Smooth muscle cell (in vitro differentiated cells): ENCODE measurements at regions not wholly inside any gene's neighbourhood (a gene's known extent, or its start where the extent isn't known, plus 50 kb on each side); places are given as distances from the start of the nearest gene placed in this dataset.

Experiments used
- DNase-seq: peaks from one replicate; lab custom pipeline; 2025; ENCODE audit not compliant: unreplicated experiment; lab: John Stamatoyannopoulos, UW
- H2AFZ ChIP-seq: fragments of 200-600 bp; sonication (generic); 2 replicates; pipeline ENCODE4 v1.6.0; 2016; ENCODE audit warnings: antibody characterized with exemption, low read depth, mild to moderate bottlenecking
- H3F3A ChIP-seq: fragments of 200-600 bp; sonication (generic); 2 replicates; pipeline ENCODE4 v1.6.0; 2017; ENCODE audit warnings: antibody characterized with exemption, low read depth
- H3K27ac ChIP-seq: fragments of 200-600 bp; sonication (generic); 2 replicates; pipeline ENCODE4 v1.5.1; 2016; ENCODE audit warnings: low read depth, mild to moderate bottlenecking
- H3K27me3 ChIP-seq: fragments of 200-600 bp; sonication (generic); 2 replicates; pipeline ENCODE4 v1.6.1; 2016; ENCODE audit warnings: low read depth, mild to moderate bottlenecking
- H3K36me3 ChIP-seq: fragments of 200-600 bp; sonication (generic); 2 replicates; pipeline ENCODE4 v1.5.1; 2016; ENCODE audit warnings: low read depth
- H3K4me1 ChIP-seq: fragments of 200-600 bp; sonication (generic); 2 replicates; pipeline ENCODE4 v1.5.1; 2016; ENCODE audit warnings: low read depth
- H3K4me2 ChIP-seq: fragments of 200-600 bp; sonication (generic); 2 replicates; pipeline ENCODE4 v1.6.0; 2016; ENCODE audit warnings: mild to moderate bottlenecking
- H3K4me3 ChIP-seq: fragments of 200-600 bp; sonication (generic); 2 replicates; pipeline ENCODE4 v1.5.1; 2016; ENCODE audit warnings: mild to moderate bottlenecking
- H3K79me2 ChIP-seq: fragments of 200-600 bp; sonication (generic); 2 replicates; pipeline ENCODE4 v1.6.0; 2016; ENCODE audit warnings: low read depth, mild to moderate bottlenecking
- H3K9ac ChIP-seq: fragments of 200-600 bp; sonication (generic); 2 replicates; pipeline ENCODE4 v1.6.0; 2016; ENCODE audit warnings: low read depth
- H3K9me3 ChIP-seq: fragments of 200-600 bp; sonication (generic); replicated peaks from 2 replicates; pipeline ENCODE4 v1.5.1; 2016; ENCODE audit warnings: low read depth
- H4K20me1 ChIP-seq: fragments of 200-600 bp; sonication (generic); 2 replicates; pipeline ENCODE4 v1.6.0; 2016; ENCODE audit warnings: low read depth
- WGBS: methylation state at CpG from one replicate; pipeline ENCODE4 v1.1.7; 2016; ENCODE audit warnings: low lambda C conversion rate; 5-methylcytosine and 5-hydroxymethylcytosine counted together
- TF ChIP-seq, protein P1 (sequence below): fragments of 200-600 bp; sonication (generic); IDR thresholded peaks from 2 replicates; pipeline ENCODE4 v1.5.1; 2017; ENCODE audit warnings: borderline replicate concordance, mild to moderate bottlenecking, antibody characterized with exemption; ENCODE audit not compliant: insufficient read depth, poor library complexity, severe bottlenecking

DNA sequence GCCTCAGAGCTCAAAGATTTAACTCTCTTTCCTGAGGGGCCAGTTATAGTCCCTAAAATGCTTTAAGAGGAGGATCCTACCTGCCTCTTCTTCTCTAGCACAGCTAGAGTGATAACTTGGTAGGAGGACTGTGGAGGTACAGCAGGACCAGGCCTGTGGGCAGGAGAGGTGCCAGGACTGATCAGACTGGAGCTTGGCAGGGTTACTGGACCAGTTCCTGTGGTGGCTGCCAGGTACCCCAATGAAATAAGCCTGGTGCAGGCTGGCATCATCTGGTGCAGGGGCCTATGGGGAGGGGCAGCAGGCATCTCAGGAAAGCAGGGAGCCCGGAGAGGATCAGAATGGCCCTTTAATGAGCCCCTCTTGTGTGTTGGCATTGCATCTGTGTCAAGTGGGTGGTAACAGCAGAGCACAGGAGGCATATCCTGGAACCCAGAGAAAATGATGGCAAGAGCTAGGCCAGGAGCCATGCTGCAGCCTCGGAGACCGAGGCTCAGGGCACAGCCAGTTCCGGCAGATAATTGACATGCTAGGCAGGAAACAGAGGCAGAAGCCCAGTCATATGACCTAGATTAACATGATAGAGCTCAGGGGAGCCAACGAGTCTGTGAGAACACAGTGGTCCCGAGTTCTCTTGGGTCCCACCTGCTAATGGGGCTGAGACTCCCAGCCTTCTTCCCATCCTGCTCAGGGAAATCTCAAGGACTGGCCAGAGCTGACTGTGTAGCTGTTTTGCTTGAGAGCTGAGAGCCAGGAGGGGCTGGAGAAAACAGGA lies 187.5 kb upstream of the ZBED5 start:
- H2AFZ ChIP-seq = no peak overlapping the region
- H4K20me1 ChIP-seq = no peaks in the 10 kb centered on the region
- no peak overlapping the region for H3K4me2 ChIP-seq
- no peak overlapping the region for H3K4me3 ChIP-seq
- H3K27me3 ChIP-seq = no peaks in the 10 kb centered on the region
- no peak for DNase-seq
- WGBS = 94% methylated on average over 6 of the region's 6 CpGs
- no peaks in the 10 kb centered on the region for H3K36me3 ChIP-seq
- TF ChIP-seq, protein P1, sequence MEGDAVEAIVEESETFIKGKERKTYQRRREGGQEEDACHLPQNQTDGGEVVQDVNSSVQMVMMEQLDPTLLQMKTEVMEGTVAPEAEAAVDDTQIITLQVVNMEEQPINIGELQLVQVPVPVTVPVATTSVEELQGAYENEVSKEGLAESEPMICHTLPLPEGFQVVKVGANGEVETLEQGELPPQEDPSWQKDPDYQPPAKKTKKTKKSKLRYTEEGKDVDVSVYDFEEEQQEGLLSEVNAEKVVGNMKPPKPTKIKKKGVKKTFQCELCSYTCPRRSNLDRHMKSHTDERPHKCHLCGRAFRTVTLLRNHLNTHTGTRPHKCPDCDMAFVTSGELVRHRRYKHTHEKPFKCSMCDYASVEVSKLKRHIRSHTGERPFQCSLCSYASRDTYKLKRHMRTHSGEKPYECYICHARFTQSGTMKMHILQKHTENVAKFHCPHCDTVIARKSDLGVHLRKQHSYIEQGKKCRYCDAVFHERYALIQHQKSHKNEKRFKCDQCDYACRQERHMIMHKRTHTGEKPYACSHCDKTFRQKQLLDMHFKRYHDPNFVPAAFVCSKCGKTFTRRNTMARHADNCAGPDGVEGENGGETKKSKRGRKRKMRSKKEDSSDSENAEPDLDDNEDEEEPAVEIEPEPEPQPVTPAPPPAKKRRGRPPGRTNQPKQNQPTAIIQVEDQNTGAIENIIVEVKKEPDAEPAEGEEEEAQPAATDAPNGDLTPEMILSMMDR = no peak
- H3K4me1 ChIP-seq = no peaks in the 10 kb centered on the region
- H3K27ac ChIP-seq = no peak overlapping the region
- H3K79me2 ChIP-seq = no peaks in the 10 kb centered on the region
- no peak overlapping the region for H3K9ac ChIP-seq
- no peaks in the 10 kb centered on the region for H3K9me3 ChIP-seq
- H3F3A ChIP-seq = no peaks in the 10 kb centered on the region

DNA sequence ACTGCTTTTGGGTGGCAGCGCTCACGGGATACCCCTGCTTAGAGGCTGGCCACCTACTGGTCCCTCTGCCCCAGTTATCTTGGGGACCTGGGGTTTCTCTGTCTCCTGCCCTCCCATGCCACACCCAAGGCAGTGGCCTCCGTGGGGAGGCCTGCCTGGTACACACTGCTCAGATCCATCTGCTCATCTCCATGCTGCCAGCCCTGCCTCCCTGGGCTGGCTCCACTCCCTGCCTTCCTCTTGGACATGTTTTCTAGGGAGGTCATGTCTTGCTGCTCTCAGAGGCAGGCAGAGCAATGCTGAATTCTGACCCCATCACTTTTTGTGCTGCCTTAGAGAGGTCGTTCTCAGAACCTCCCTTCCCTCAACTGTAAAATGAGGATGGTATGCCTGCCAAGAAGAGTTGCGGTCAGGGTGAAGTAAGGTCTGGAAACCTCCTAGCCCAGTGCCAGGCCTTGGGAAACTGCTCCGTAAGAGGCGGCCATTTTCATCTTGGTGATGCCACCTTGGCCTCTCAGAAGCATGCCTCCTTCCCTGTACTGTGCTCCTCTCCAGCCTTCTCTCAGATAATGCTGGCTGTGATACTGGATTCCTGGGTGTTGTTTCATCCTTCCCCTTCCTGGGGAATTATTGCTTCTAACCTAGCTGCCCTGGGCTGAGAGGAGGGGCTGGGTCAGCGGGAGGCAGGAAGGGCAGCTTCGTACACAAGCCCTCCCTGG lies 186.4 kb upstream of the ZBED5 start:
- Histone ChIP-seq H4K20me1 (no peaks in the 10 kb centered on the region), H3K79me2 (no peaks in the 10 kb centered on the region), H3K36me3 (no peaks in the 10 kb centered on the region), H3K9me3 (no peaks in the 10 kb centered on the region), H3K27me3 (no peaks in the 10 kb centered on the region), H3K27ac (no peak overlapping the region), H3K4me1 (peaks cover 5% of the 10 kb centered on the region), H3K4me2 (no peak overlapping the region), H3K4me3 (no peak overlapping the region), H2AFZ (no peak overlapping the region), H3F3A (no peaks in the 10 kb centered on the region), H3K9ac (no peak overlapping the region)
- WGBS = 92% methylated on average over 9 of the region's 9 CpGs
- no peak for DNase-seq
- TF ChIP-seq, protein P1 = no peak

DNA sequence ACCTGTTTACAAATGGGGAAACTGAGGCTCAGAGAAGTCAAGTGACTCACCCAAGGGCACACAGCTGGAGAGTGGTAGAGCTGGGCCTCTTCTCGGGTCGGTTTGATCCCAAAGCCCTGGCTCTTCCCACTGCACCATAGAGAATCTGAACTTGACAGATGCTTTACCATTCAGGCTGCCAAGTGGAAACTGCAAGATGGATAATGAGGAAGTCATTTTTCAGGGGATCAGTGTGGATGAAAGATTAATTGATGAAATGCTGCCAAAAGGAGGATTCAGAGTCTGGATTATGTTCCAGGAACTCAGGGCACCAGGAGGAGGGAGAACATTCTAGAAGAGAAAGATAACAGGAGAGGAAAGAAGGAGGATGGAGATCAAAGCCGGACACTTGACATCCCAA lies 185.9 kb upstream of the ZBED5 start:
- Histone ChIP-seq H3K4me2 (no peak overlapping the region), H2AFZ (no peak overlapping the region), H3K36me3 (no peaks in the 10 kb centered on the region), H3F3A (no peaks in the 10 kb centered on the region), H3K9ac (no peak overlapping the region), H3K27ac (no peak overlapping the region), H3K27me3 (no peaks in the 10 kb centered on the region), H3K4me3 (no peak overlapping the region), H3K4me1 (peaks cover 11% of the 10 kb centered on the region), H3K79me2 (no peaks in the 10 kb centered on the region), H4K20me1 (no peaks in the 10 kb centered on the region), H3K9me3 (no peaks in the 10 kb centered on the region)
- DNase-seq = no peak
- TF ChIP-seq, protein P1 = no peak
- WGBS = 90% methylated on average over 3 of the region's 3 CpGs
